ENCODE measurements at regions not wholly inside any gene's neighbourhood (a gene's known extent, or its start where the extent isn't known, plus 50 kb on each side); places are given as distances from the start of the nearest gene placed in this dataset.

DNA sequence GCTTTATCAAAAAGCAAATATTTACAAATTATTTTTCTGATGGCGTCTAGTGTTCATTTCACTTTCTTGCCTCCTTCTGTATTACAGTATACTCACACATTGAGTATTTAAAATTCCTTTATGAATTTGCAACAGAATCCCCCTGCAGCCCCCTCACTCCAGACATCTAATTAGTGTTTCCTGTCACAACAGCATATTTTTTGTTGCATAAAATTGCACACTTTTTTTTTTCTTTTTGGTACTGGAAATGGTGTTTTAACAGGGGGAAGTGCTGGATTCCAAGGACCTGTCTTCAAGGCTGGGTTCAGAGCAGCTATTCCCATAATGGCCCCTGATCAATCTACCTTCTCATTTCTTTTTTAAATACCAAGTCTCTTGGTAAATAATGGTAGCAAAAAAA, 184.3 kb upstream of the HMCN1 start:
- Histone ChIP-seq H4K20me1 (ENCODE audit: insufficient read depth, low read length) (no peaks in the 10 kb centered on the region), H3K9me2 (ENCODE audit: low read depth, low read length) (no peaks in the 10 kb centered on the region), H3K4me3 (ENCODE audit: low read depth, low read length, poor library complexity, severe bottlenecking) (no peak overlapping the region), H3K36me3 (ENCODE audit: insufficient read depth, low read length) (no peaks in the 10 kb centered on the region), H2AFZ (ENCODE audit: low read length) (no peak overlapping the region), H3K4me1 (ENCODE audit: insufficient read depth, low read length, severe bottlenecking) (no peaks in the 10 kb centered on the region), H3K9me3 (ENCODE audit: low read length) (no peaks in the 10 kb centered on the region), H3K9ac (ENCODE audit: low read length) (no peak overlapping the region), H3K4me2 (ENCODE audit: low read length) (no peak overlapping the region), H3K27me3 (ENCODE audit: insufficient read depth, low read length) (no peaks in the 10 kb centered on the region), H3F3A (ENCODE audit: insufficient read depth, low read length) (no peaks in the 10 kb centered on the region), H3K27ac (ENCODE audit: low read depth, low read length, poor library complexity, severe bottlenecking) (no peak overlapping the region), H3K79me2 (ENCODE audit: insufficient read depth, low read length) (no peaks in the 10 kb centered on the region)
- TF ChIP-seq, protein P1, sequence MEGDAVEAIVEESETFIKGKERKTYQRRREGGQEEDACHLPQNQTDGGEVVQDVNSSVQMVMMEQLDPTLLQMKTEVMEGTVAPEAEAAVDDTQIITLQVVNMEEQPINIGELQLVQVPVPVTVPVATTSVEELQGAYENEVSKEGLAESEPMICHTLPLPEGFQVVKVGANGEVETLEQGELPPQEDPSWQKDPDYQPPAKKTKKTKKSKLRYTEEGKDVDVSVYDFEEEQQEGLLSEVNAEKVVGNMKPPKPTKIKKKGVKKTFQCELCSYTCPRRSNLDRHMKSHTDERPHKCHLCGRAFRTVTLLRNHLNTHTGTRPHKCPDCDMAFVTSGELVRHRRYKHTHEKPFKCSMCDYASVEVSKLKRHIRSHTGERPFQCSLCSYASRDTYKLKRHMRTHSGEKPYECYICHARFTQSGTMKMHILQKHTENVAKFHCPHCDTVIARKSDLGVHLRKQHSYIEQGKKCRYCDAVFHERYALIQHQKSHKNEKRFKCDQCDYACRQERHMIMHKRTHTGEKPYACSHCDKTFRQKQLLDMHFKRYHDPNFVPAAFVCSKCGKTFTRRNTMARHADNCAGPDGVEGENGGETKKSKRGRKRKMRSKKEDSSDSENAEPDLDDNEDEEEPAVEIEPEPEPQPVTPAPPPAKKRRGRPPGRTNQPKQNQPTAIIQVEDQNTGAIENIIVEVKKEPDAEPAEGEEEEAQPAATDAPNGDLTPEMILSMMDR (IDR thresholded peaks at IDR 0.05; ENCODE audit: low read length), result no peak
- no peak for TF ChIP-seq EZH2 (IDR thresholded peaks at IDR 0.05; ENCODE audit: borderline replicate concordance, low read length)

DNA sequence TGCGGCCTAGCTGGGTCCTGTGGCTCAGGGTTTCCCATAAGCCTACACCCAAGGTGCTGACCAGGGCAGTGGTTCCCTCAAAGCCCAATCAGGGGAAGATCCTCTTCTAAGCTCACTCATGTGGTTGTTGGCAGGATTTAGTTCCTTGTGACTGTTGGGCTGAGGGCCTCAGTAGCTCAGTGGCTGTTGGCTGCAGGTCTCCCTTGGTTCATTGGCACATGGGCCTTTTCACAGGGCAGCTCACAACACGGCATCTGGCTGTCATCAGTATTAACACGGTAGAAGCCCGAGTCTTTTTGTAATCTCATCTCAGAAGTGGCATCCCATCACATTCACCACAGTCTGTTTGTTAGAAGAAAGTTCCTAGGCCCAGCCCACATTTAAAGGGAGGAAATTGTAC, 188.2 kb upstream of the HMCN1 start:
- Histone ChIP-seq H3F3A (ENCODE audit: insufficient read depth, low read length) (no peaks in the 10 kb centered on the region), H3K4me2 (ENCODE audit: low read length) (no peak overlapping the region), H4K20me1 (ENCODE audit: insufficient read depth, low read length) (no peaks in the 10 kb centered on the region)

DNA sequence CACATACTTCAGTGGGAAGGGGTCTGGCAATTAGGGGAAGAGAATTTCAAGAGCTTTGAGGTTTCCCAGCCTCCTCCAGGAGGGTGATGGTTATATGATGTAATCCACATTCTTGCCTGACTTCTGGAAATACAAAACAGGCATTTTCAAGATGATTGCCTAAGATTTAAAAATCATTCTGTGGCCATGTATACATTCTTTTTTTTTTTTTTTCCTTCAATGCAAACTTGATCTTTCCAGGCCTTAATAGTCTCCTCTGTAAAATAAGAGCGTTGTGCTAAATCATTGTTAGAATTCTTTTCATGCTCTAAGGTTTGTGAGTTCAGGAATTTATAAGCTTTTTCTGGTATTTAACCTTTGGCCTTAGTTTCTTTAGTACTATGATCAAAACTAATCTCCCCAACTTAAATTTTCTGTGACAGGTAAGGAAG, 192.3 kb upstream of the HMCN1 start:
- Histone ChIP-seq H3K4me2 (ENCODE audit: low read length) (no peak overlapping the region), H3F3A (ENCODE audit: insufficient read depth, low read length) (no peaks in the 10 kb centered on the region), H3K36me3 (ENCODE audit: insufficient read depth, low read length) (no peaks in the 10 kb centered on the region), H3K9me2 (ENCODE audit: low read depth, low read length) (no peaks in the 10 kb centered on the region), H3K79me2 (ENCODE audit: insufficient read depth, low read length) (no peaks in the 10 kb centered on the region), H4K20me1 (ENCODE audit: insufficient read depth, low read length) (no peaks in the 10 kb centered on the region), H2AFZ (ENCODE audit: low read length) (no peak overlapping the region), H3K27me3 (ENCODE audit: insufficient read depth, low read length) (no peaks in the 10 kb centered on the region), H3K4me1 (ENCODE audit: insufficient read depth, low read length, severe bottlenecking) (no peaks in the 10 kb centered on the region), H3K9me3 (ENCODE audit: low read length) (no peaks in the 10 kb centered on the region), H3K9ac (ENCODE audit: low read length) (no peak overlapping the region), H3K27ac (ENCODE audit: low read depth, low read length, poor library complexity, severe bottlenecking) (no peak overlapping the region), H3K4me3 (ENCODE audit: low read depth, low read length, poor library complexity, severe bottlenecking) (no peak overlapping the region)
- TF ChIP-seq, protein P1 (IDR thresholded peaks at IDR 0.05; ENCODE audit: low read length), result no peak
- TF ChIP-seq EZH2 (IDR thresholded peaks at IDR 0.05; ENCODE audit: borderline replicate concordance, low read length), result no peak

More for the DNA sequence above, 188.2 kb upstream of the HMCN1 start:
- H3K9me2 ChIP-seq (ENCODE audit: low read depth, low read length), result no peaks in the 10 kb centered on the region
- H3K9me3 ChIP-seq (ENCODE audit: low read length), result no peaks in the 10 kb centered on the region
- H3K79me2 ChIP-seq (ENCODE audit: insufficient read depth, low read length), result no peaks in the 10 kb centered on the region
- no peaks in the 10 kb centered on the region for H3K36me3 ChIP-seq (ENCODE audit: insufficient read depth, low read length)
- no peaks in the 10 kb centered on the region for H3K27me3 ChIP-seq (ENCODE audit: insufficient read depth, low read length)
- no peak overlapping the region for H2AFZ ChIP-seq (ENCODE audit: low read length)
- H3K27ac ChIP-seq (ENCODE audit: low read depth, low read length, poor library complexity, severe bottlenecking), result no peak overlapping the region
- no peak overlapping the region for H3K9ac ChIP-seq (ENCODE audit: low read length)
- H3K4me1 ChIP-seq (ENCODE audit: insufficient read depth, low read length, severe bottlenecking), result no peaks in the 10 kb centered on the region
- H3K4me3 ChIP-seq (ENCODE audit: low read depth, low read length, poor library complexity, severe bottlenecking), result no peak overlapping the region
- no peak for TF ChIP-seq EZH2 (IDR thresholded peaks at IDR 0.05; ENCODE audit: borderline replicate concordance, low read length)
- TF ChIP-seq, protein P1 (IDR thresholded peaks at IDR 0.05; ENCODE audit: low read length), result no peak
